ENCODE measurements at regions not wholly inside any gene's neighbourhood (a gene's known extent, or its start where the extent isn't known, plus 50 kb on each side); places are given as distances from the start of the nearest gene placed in this dataset.

- H3K27me3 Mint-ChIP-seq (ENCODE audit: unreplicated experiment) = peaks cover 3% of the 10 kb centered on the region
- no peak for DNase-seq
- H3K36me3 Mint-ChIP-seq (ENCODE audit: unreplicated experiment) = peaks cover 4% of the 10 kb centered on the region
- peaks cover 13% of the 10 kb centered on the region for H3K9me3 Mint-ChIP-seq (ENCODE audit: unreplicated experiment)
- H3K4me3 Mint-ChIP-seq (ENCODE audit: unreplicated experiment) = no peak overlapping the region
- no peak overlapping the region for H3K27ac Mint-ChIP-seq (ENCODE audit: unreplicated experiment)
- TF ChIP-seq, protein P1, sequence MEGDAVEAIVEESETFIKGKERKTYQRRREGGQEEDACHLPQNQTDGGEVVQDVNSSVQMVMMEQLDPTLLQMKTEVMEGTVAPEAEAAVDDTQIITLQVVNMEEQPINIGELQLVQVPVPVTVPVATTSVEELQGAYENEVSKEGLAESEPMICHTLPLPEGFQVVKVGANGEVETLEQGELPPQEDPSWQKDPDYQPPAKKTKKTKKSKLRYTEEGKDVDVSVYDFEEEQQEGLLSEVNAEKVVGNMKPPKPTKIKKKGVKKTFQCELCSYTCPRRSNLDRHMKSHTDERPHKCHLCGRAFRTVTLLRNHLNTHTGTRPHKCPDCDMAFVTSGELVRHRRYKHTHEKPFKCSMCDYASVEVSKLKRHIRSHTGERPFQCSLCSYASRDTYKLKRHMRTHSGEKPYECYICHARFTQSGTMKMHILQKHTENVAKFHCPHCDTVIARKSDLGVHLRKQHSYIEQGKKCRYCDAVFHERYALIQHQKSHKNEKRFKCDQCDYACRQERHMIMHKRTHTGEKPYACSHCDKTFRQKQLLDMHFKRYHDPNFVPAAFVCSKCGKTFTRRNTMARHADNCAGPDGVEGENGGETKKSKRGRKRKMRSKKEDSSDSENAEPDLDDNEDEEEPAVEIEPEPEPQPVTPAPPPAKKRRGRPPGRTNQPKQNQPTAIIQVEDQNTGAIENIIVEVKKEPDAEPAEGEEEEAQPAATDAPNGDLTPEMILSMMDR (IDR thresholded peaks at IDR 0.05; ENCODE audit: partially characterized antibody, unreplicated experiment) = no peak
- H3K4me1 Mint-ChIP-seq (ENCODE audit: low read depth, unreplicated experiment) = peaks cover 3% of the 10 kb centered on the region
Measured at GRCh38 chr16:8519179-8519578, 71.1 kb downstream of the TMEM114 start.

GRCh38 chr16:8517280-8517679 is 73.0 kb downstream of the TMEM114 start:
- peaks cover 5% of the 10 kb centered on the region for H3K36me3 Mint-ChIP-seq (ENCODE audit: unreplicated experiment)

DNA sequence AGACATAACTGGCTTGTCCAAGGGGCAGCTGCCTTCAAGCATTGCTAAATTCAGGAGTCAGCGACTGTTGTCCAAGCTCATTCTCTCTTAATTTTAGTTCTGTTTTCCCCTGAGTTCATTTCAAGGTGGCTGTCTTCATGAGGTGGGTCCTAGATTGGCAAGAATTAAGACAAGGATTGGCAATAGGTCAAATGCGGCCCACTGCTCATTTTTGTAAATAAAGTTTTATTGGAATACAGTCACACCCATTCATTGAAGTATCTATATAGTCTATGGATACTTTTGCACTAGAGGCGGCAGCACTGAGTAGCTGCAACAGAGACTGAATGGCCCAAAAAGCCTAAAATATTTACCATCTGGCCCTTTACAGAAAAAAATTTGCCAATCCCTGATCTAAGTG is 73.8 kb downstream of the TMEM114 start:
- Mint-ChIP-seq H3K4me1 (ENCODE audit: low read depth, unreplicated experiment) (no peaks in the 10 kb centered on the region), H3K4me3 (ENCODE audit: unreplicated experiment) (no peak overlapping the region), H3K36me3 (ENCODE audit: unreplicated experiment) (peaks cover 5% of the 10 kb centered on the region), H3K27me3 (ENCODE audit: unreplicated experiment) (peaks cover 2% of the 10 kb centered on the region), H3K9me3 (ENCODE audit: unreplicated experiment) (peaks cover 13% of the 10 kb centered on the region), H3K27ac (ENCODE audit: unreplicated experiment) (no peak overlapping the region)
- no peak for DNase-seq
- TF ChIP-seq, protein P1 (IDR thresholded peaks at IDR 0.05; ENCODE audit: partially characterized antibody, unreplicated experiment) = no peak

More at GRCh38 chr16:8517280-8517679, 73.0 kb downstream of the TMEM114 start:
- H3K27ac Mint-ChIP-seq (ENCODE audit: unreplicated experiment) = no peak overlapping the region
- no peak for DNase-seq
- H3K4me1 Mint-ChIP-seq (ENCODE audit: low read depth, unreplicated experiment) = no peaks in the 10 kb centered on the region
- TF ChIP-seq, protein P1 (IDR thresholded peaks at IDR 0.05; ENCODE audit: partially characterized antibody, unreplicated experiment) = no peak
- H3K9me3 Mint-ChIP-seq (ENCODE audit: unreplicated experiment) = peaks cover 13% of the 10 kb centered on the region
- peaks cover 2% of the 10 kb centered on the region for H3K27me3 Mint-ChIP-seq (ENCODE audit: unreplicated experiment)
- H3K4me3 Mint-ChIP-seq (ENCODE audit: unreplicated experiment) = no peak overlapping the region

GRCh38 chr16:8512941-8513624 is 77.2 kb downstream of the TMEM114 start:
- H3K27me3 Mint-ChIP-seq (ENCODE audit: unreplicated experiment) = peaks cover 2% of the 10 kb centered on the region
- H3K36me3 Mint-ChIP-seq (ENCODE audit: unreplicated experiment) = peaks cover 5% of the 10 kb centered on the region
- no peaks in the 10 kb centered on the region for H3K4me1 Mint-ChIP-seq (ENCODE audit: low read depth, unreplicated experiment)
- H3K4me3 Mint-ChIP-seq (ENCODE audit: unreplicated experiment) = no peak overlapping the region
- TF ChIP-seq, protein P1 (IDR thresholded peaks at IDR 0.05; ENCODE audit: partially characterized antibody, unreplicated experiment) = no peak
- H3K9me3 Mint-ChIP-seq (ENCODE audit: unreplicated experiment) = peaks cover 7% of the 10 kb centered on the region
- no peak for DNase-seq
- no peak overlapping the region for H3K27ac Mint-ChIP-seq (ENCODE audit: unreplicated experiment)

GRCh38 chr16:8511464-8511863 is 78.8 kb downstream of the TMEM114 start:
- Mint-ChIP-seq H3K27me3 (ENCODE audit: unreplicated experiment) (peaks cover 2% of the 10 kb centered on the region), H3K9me3 (ENCODE audit: unreplicated experiment) (peaks cover 7% of the 10 kb centered on the region), H3K36me3 (ENCODE audit: unreplicated experiment) (peaks cover 6% of the 10 kb centered on the region), H3K27ac (ENCODE audit: unreplicated experiment) (no peak overlapping the region), H3K4me3 (ENCODE audit: unreplicated experiment) (no peak overlapping the region), H3K4me1 (ENCODE audit: low read depth, unreplicated experiment) (no peaks in the 10 kb centered on the region)
- DNase-seq = no peak
- TF ChIP-seq, protein P1 (IDR thresholded peaks at IDR 0.05; ENCODE audit: partially characterized antibody, unreplicated experiment) = no peak

All from glutamatergic neuron (in vitro differentiated cells).